K562 (cell line): ENCODE measurements at regions not wholly inside any gene's neighbourhood (a gene's known extent, or its start where the extent isn't known, plus 50 kb on each side); places are given as distances from the start of the nearest gene placed in this dataset.
"Not testable (repeated sequence)": the region's sequence is repeated elsewhere in the genome, so short reads cannot be mapped to it uniquely, and the experiment has no call there.

Experiments
- CTCF ChIP-seq, 3 experiments: IDR thresholded peaks in 2 of 3; conservative IDR thresholded peaks in 1 of 3; 2 replicates each; pipeline ENCODE4 v1.5.1; 2011 to 2012; ENCODE audit warnings: low read length in 3 of 3, mild to moderate bottlenecking in 3 of 3, control low read depth in 2 of 3, improper control_type of control experiment in 1 of 3, inconsistent platforms in 1 of 3, low read depth in 1 of 3, mixed read lengths in 1 of 3, moderate library complexity in 1 of 3; ENCODE audit not compliant: insufficient read depth in 2 of 3
- GABPB2 ChIP-seq: fragments of 250-450 bp; sonication (Bioruptor Pico); conservative IDR thresholded peaks from 2 replicates; pipeline ENCODE4 v1.5.1; 2021; ENCODE audit warnings: mild to moderate bottlenecking
- REST ChIP-seq, 2 experiments: fragments of 450-650 bp; formaldehyde crosslinking in 1 of 2; IDR thresholded peaks; 2 replicates each; pipeline versions ENCODE4 v1.4.0 to v1.6.1; 2014 to 2020; ENCODE audit warnings: mild to moderate bottlenecking in 2 of 2, borderline replicate concordance in 1 of 2, low read depth in 1 of 2
- SP1 ChIP-seq: sonication (generic); formaldehyde crosslinking; IDR thresholded peaks from 2 replicates; pipeline ENCODE4 v1.8.1; 2022; ENCODE audit warnings: mild to moderate bottlenecking, missing genetic modification reagents
- TCF7 ChIP-seq: sonication (generic); IDR thresholded peaks from 2 replicates; pipeline ENCODE4 v1.6.1; 2016; ENCODE audit warnings: antibody characterized with exemption, borderline replicate concordance
- TOE1 ChIP-seq, 2 experiments: fragments of 450-650 bp in 1 of 2; sonication (generic) in 1 of 2; formaldehyde crosslinking in 1 of 2; IDR thresholded peaks; 2 replicates each; pipeline versions ENCODE4 v1.7.1 to v1.8.0; 2016 to 2022; ENCODE audit warnings: borderline replicate concordance in 2 of 2, mild to moderate bottlenecking in 2 of 2, antibody characterized with exemption in 1 of 2, inconsistent platforms in 1 of 2, low read depth in 1 of 2, missing genetic modification reagents in 1 of 2, moderate library complexity in 1 of 2
- XRCC5 ChIP-seq: fragments of 200-400 bp; formaldehyde crosslinking; IDR thresholded peaks from 2 replicates; pipeline ENCODE4 v1.6.1; 2017; ENCODE audit warnings: low read depth, mild to moderate bottlenecking, low read length
- ZBTB8A ChIP-seq: fragments of 450-650 bp; IDR thresholded peaks from 2 replicates; pipeline ENCODE4 v1.6.1; 2018; ENCODE audit warnings: mild to moderate bottlenecking, moderate library complexity; ENCODE audit not compliant: partially characterized antibody
- ZNF143 ChIP-seq: sonication (generic); formaldehyde crosslinking; IDR thresholded peaks from 2 replicates; pipeline ENCODE4 v1.9.0; 2022; ENCODE audit warnings: mild to moderate bottlenecking, missing genetic modification reagents
- ZNF274 ChIP-seq: IDR thresholded peaks from 2 replicates; pipeline ENCODE4 v1.6.1; 2011; ENCODE audit warnings: low read depth, mild to moderate bottlenecking, low read length, moderate library complexity, borderline replicate concordance

- not testable (repeated sequence) for TF ChIP-seq CTCF (IDR thresholded peaks at IDR 0.05 in 2 of 3, conservative IDR thresholded peaks at IDR 0.05 in 1 of 3; ENCODE audit: insufficient read depth in 2 of 3, low read depth in 1 of 3, low read length in 3 of 3); TOE1 (IDR thresholded peaks at IDR 0.05; ENCODE audit: borderline replicate concordance); TOE1 (CRISPR knock-in tag; IDR thresholded peaks at IDR 0.05; ENCODE audit: borderline replicate concordance, low read depth); ZBTB8A; ZNF143 (CRISPR knock-in tag); TCF7; ZNF274; SP1 (CRISPR knock-in tag); XRCC5; GABPB2 (CRISPR knock-in tag); REST (IDR thresholded peaks at IDR 0.05; ENCODE audit: borderline replicate concordance); REST (CRISPR knock-in tag; IDR thresholded peaks at IDR 0.05; ENCODE audit: low read depth)
Observed at GRCh38 chr4:119395701-119396100, 73.8 kb upstream of the FABP2 start.
